HepG2 (cell line): ENCODE measurements at regions not wholly inside any gene's neighbourhood (a gene's known extent, or its start where the extent isn't known, plus 50 kb on each side); places are given as distances from the start of the nearest gene placed in this dataset.

Experiments
- ATAC-seq: fragments of 200-7000 bp; cut with Tn5 transposase; 3 replicates; pipeline ENCODE4 v1.9.1; 2020; ENCODE audit warnings: mild to moderate bottlenecking, moderate library complexity
- BruUV-seq: library from RNA; stranded (reverse); fragments of 400-500 nt; replicated peaks from 2 replicates; lab custom pipeline; 2021; lab: Mats Ljungman, UMichigan
- CTCF ChIA-PET: fragments of 300-600 bp; formaldehyde crosslinking; extraction: SDS; loops from one replicate; lab custom pipeline; 2021; ENCODE audit warnings: low total read pairs, inconsistent platforms, low intra/inter-chr PET ratio; lab: Yijun Ruan, JAX
- POLR2A ChIA-PET: fragments of 350-600 bp; sonication (Branson Sonifier 250); formaldehyde crosslinking; loops from one replicate; lab custom pipeline; 2020; ENCODE audit warnings: antibody characterized with exemption, inconsistent platforms; lab: Yijun Ruan, JAX
- DNase-seq: peaks from one replicate; pipeline ENCODE4 v3.0.0-alpha.2; 2015; ENCODE audit warnings: low spot score
- FAIRE-seq: peaks from 3 replicates; lab custom pipeline; 2011; peaks lifted over from hg19 to GRCh38; lab: Jason Lieb, UNC
- H2AFZ ChIP-seq: one replicate; pipeline ENCODE4 v1.6.1; 2011; ENCODE audit warnings: low read length, inconsistent platforms
- H3K27ac ChIP-seq: fragments of 300-600 bp; 3 replicates; pipeline ENCODE4 v1.8.0; 2011; ENCODE audit warnings: mixed run types, mild to moderate bottlenecking, mixed read lengths, low read length, inconsistent platforms; ENCODE audit not compliant: insufficient read depth; ENCODE audit errors: extremely low read length
- H3K27me3 ChIP-seq, 2 experiments: fragments of 200-600 bp in 1 of 2; 2 replicates in 1 of 2; 3 replicates in 1 of 2; pipeline versions ENCODE4 v1.6.0 to v1.8.0; 2011; ENCODE audit warnings: low read length in 2 of 2, mild to moderate bottlenecking in 2 of 2, moderate library complexity in 2 of 2, inconsistent platforms in 1 of 2; ENCODE audit not compliant: insufficient read depth in 2 of 2, control insufficient read depth in 1 of 2
- H3K36me3 ChIP-seq, 2 experiments: fragments of 200-600 bp in 1 of 2; replicated peaks in 1 of 2; 2 replicates in 1 of 2; 3 replicates in 1 of 2; pipeline versions ENCODE4 v1.5.1 to v1.8.0; 2011; ENCODE audit warnings: low read length in 2 of 2, inconsistent platforms in 1 of 2; ENCODE audit not compliant: insufficient read depth in 2 of 2, control insufficient read depth in 1 of 2
- H3K4me1 ChIP-seq: 2 replicates; pipeline ENCODE4 v1.5.1; 2012; ENCODE audit warnings: low read length, inconsistent platforms; ENCODE audit not compliant: insufficient read depth
- H3K4me2 ChIP-seq: 2 replicates; pipeline ENCODE4 v1.6.0; 2011; ENCODE audit warnings: low read depth, low read length, inconsistent platforms
- H3K4me3 ChIP-seq, 3 experiments: fragments of 200-600 bp in 1 of 3; sonication (generic), shearing (Covaris generic) in 1 of 3; replicated peaks in 1 of 3; 2 replicates each; pipeline ENCODE4 v1.5.1; 2011 to 2016; ENCODE audit warnings: low read length in 3 of 3, inconsistent platforms in 2 of 3, low read depth in 2 of 3, mild to moderate bottlenecking in 2 of 3, control low read depth in 1 of 3, mixed read lengths in 1 of 3; ENCODE audit not compliant: insufficient read depth in 1 of 3
- H3K79me2 ChIP-seq: one replicate; pipeline ENCODE4 v1.6.1; 2011; ENCODE audit warnings: low read length, inconsistent platforms; ENCODE audit not compliant: insufficient read depth
- H3K9ac ChIP-seq: 2 replicates; pipeline ENCODE4 v1.6.0; 2011; ENCODE audit warnings: mild to moderate bottlenecking, low read depth, low read length, inconsistent platforms; ENCODE audit not compliant: insufficient read depth
- H3K9me3 ChIP-seq: 2 replicates; pipeline ENCODE4 v1.5.1; 2012; ENCODE audit warnings: mild to moderate bottlenecking, low read length
- H4K20me1 ChIP-seq: 2 replicates; pipeline ENCODE4 v1.6.0; 2011; ENCODE audit warnings: inconsistent platforms, mild to moderate bottlenecking, low read length, moderate library complexity; ENCODE audit not compliant: insufficient read depth
- GABPA ChIP-seq, 2 experiments: IDR thresholded peaks; 2 replicates each; pipeline ENCODE4 v1.6.1; 2011 to 2016; ENCODE audit warnings: low read depth in 2 of 2, low read length in 1 of 2, missing biosample characterization in 1 of 2, missing genetic modification characterization in 1 of 2
- HMGXB4 ChIP-seq, 2 experiments: sonication (generic) in 1 of 2; formaldehyde crosslinking in 1 of 2; IDR thresholded peaks; 2 replicates each; pipeline versions ENCODE4 v1.4.0 to v1.6.1; 2018 to 2020; ENCODE audit warnings: missing genetic modification reagents in 2 of 2, borderline replicate concordance in 1 of 2, low read depth in 1 of 2, mild to moderate bottlenecking in 1 of 2, missing biosample characterization in 1 of 2
- HOXA7 ChIP-seq: sonication (generic); formaldehyde crosslinking; IDR thresholded peaks from 2 replicates; pipeline ENCODE4 v1.8.1; 2022; ENCODE audit warnings: mild to moderate bottlenecking, missing genetic modification reagents, moderate library complexity
- KDM3A ChIP-seq: IDR thresholded peaks from 2 replicates; pipeline ENCODE4 v1.6.1; 2018; ENCODE audit warnings: low read depth, missing compliant biosample characterization
- RARA ChIP-seq: IDR thresholded peaks from 2 replicates; pipeline ENCODE4 v1.6.1; 2016; ENCODE audit warnings: missing genetic modification reagents, missing compliant biosample characterization
- SP5 ChIP-seq: IDR thresholded peaks from 2 replicates; pipeline ENCODE4 v1.6.1; 2016; ENCODE audit warnings: low read depth, borderline replicate concordance
- TBL1XR1 ChIP-seq: fragments of 150-350 bp; IDR thresholded peaks from 2 replicates; pipeline ENCODE4 v1.6.1; 2014; ENCODE audit warnings: borderline replicate concordance, low read length; ENCODE audit not compliant: partially characterized antibody
- TEAD3 ChIP-seq: optimal IDR thresholded peaks from 2 replicates; pipeline ENCODE3; 2016; ENCODE audit warnings: borderline replicate concordance
- ZNF143 ChIP-seq: sonication (generic); formaldehyde crosslinking; IDR thresholded peaks from 2 replicates; pipeline ENCODE4 v1.4.0; 2020; ENCODE audit warnings: missing genetic modification reagents
- ZNF451 ChIP-seq: sonication (generic); formaldehyde crosslinking; IDR thresholded peaks from 2 replicates; pipeline ENCODE4 v1.5.0; 2020; ENCODE audit warnings: mild to moderate bottlenecking, missing genetic modification reagents
- ZNF512B ChIP-seq: sonication (generic); formaldehyde crosslinking; IDR thresholded peaks from 2 replicates; pipeline ENCODE4 v1.5.1; 2020; ENCODE audit warnings: missing genetic modification reagents, mild to moderate bottlenecking, borderline replicate concordance
- ZNF549 ChIP-seq: sonication (generic); formaldehyde crosslinking; IDR thresholded peaks from 2 replicates; pipeline ENCODE4 v1.5.0; 2020; ENCODE audit warnings: missing genetic modification reagents
- WGBS: methylation state at CpG from one replicate; pipeline ENCODE4 v1.1.6; 2017; ENCODE audit warnings: low lambda C conversion rate; 5-methylcytosine and 5-hydroxymethylcytosine counted together
- in situ Hi-C: cut with HindIII; loops from 2 replicates; pipeline ENCODE4 v1.10.0; 2017; ENCODE audit warnings: low pct_unique_long_range_greater_than_20kb; ENCODE audit not compliant: extremely low pct_ligation_motif_present
- intact Hi-C: fragments of 100-400 bp; cut with micrococcal nuclease; formaldehyde crosslinking; loops from one replicate; pipeline ENCODE4 v1.10.0; 2022; ENCODE audit not compliant: unreplicated experiment
- TF ChIP-seq, protein P1 (sequence below): sonication (generic); formaldehyde crosslinking; IDR thresholded peaks from 2 replicates; pipeline ENCODE4 v1.9.0; 2021; ENCODE audit warnings: missing genetic modification reagents, borderline replicate concordance
- TF ChIP-seq, protein P2 (sequence below): sonication (generic); formaldehyde crosslinking; IDR thresholded peaks from 2 replicates; pipeline ENCODE4 v1.4.0; 2020; ENCODE audit warnings: missing genetic modification reagents

DNA sequence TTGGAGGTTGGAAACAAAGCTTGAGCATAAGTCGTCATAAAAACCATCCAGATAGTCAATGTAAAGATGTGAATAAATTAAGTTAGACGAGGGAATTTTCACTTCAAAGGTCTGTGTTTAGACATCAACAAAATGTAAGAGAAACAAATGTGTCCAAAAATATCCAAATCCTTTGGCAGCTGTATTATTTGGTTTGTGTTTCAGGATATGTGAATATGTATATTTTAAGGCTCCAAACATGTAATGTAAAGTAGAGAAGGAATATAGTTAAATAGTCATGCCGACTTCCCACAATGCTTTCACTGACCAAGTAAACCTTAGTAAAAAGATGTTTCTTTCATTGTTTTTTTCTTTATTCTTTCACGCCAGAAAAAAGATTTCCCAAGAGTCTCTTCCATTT, 604.9 kb upstream of the NRP1 start (continued):
- TF ChIP-seq, protein P1, sequence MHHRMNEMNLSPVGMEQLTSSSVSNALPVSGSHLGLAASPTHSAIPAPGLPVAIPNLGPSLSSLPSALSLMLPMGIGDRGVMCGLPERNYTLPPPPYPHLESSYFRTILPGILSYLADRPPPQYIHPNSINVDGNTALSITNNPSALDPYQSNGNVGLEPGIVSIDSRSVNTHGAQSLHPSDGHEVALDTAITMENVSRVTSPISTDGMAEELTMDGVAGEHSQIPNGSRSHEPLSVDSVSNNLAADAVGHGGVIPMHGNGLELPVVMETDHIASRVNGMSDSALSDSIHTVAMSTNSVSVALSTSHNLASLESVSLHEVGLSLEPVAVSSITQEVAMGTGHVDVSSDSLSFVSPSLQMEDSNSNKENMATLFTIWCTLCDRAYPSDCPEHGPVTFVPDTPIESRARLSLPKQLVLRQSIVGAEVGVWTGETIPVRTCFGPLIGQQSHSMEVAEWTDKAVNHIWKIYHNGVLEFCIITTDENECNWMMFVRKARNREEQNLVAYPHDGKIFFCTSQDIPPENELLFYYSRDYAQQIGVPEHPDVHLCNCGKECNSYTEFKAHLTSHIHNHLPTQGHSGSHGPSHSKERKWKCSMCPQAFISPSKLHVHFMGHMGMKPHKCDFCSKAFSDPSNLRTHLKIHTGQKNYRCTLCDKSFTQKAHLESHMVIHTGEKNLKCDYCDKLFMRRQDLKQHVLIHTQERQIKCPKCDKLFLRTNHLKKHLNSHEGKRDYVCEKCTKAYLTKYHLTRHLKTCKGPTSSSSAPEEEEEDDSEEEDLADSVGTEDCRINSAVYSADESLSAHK (CRISPR knock-in tag), result no peak
- TF ChIP-seq RARA (CRISPR knock-in tag) (no peak), GABPA (IDR thresholded peaks at IDR 0.05; ENCODE audit: low read depth, low read length) (no peak), GABPA (CRISPR knock-in tag; IDR thresholded peaks at IDR 0.05; ENCODE audit: low read depth) (no peak), ZNF143 (no peak), HMGXB4 (CRISPR knock-in tag; IDR thresholded peaks at IDR 0.05; ENCODE audit: borderline replicate concordance in 1 of 2, low read depth in 1 of 2) (no peak)
- TF ChIP-seq, protein P2, sequence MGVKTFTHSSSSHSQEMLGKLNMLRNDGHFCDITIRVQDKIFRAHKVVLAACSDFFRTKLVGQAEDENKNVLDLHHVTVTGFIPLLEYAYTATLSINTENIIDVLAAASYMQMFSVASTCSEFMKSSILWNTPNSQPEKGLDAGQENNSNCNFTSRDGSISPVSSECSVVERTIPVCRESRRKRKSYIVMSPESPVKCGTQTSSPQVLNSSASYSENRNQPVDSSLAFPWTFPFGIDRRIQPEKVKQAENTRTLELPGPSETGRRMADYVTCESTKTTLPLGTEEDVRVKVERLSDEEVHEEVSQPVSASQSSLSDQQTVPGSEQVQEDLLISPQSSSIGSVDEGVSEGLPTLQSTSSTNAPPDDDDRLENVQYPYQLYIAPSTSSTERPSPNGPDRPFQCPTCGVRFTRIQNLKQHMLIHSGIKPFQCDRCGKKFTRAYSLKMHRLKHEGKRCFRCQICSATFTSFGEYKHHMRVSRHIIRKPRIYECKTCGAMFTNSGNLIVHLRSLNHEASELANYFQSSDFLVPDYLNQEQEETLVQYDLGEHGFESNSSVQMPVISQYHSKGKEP, result no peak

- Histone ChIP-seq H3K9ac (no peak overlapping the region), H3K9me3 (no peaks in the 10 kb centered on the region), H3K27me3 (no peaks in the 10 kb centered on the region), H3K79me2 (no peaks in the 10 kb centered on the region), H3K4me1 (peaks cover 8% of the 10 kb centered on the region), H4K20me1 (no peaks in the 10 kb centered on the region), H3K4me3 (no peak overlapping the region), H3K4me2 (no peak overlapping the region), H2AFZ (no peak overlapping the region), H3K36me3 (no peaks in the 10 kb centered on the region), H3K27ac (no peak overlapping the region)
- ChIA-PET POLR2A (no interaction called here), CTCF (no interaction called here)
- FAIRE-seq (no peak), DNase-seq (no peak), ATAC-seq (no peak)
- in situ Hi-C loops (no loop called here), intact Hi-C loops (loop anchor here (10.0 kb wide), 2 partner anchors 63 to 103 kb away; no protein-coding TSS in a partner anchor)
- BruUV-seq, result no TSS peak
- 63% methylated on average over 3 of the region's 3 CpGs for WGBS
- TF ChIP-seq HOXA7, result no peak
- TF ChIP-seq TEAD3 (CRISPR knock-in tag), result no peak
- TF ChIP-seq TBL1XR1, result no peak
- no peak for TF ChIP-seq ZNF451 (CRISPR knock-in tag)
- TF ChIP-seq KDM3A, result no peak
- no peak for TF ChIP-seq SP5 (CRISPR knock-in tag)
- no peak for TF ChIP-seq ZNF549 (CRISPR knock-in tag)
- no peak for TF ChIP-seq ZNF512B (CRISPR knock-in tag)
Measured at GRCh38 chr10:33938001-33938400, 603.5 kb upstream of the NRP1 start.
